ENCODE measurements at regions not wholly inside any gene's neighbourhood (a gene's known extent, or its start where the extent isn't known, plus 50 kb on each side); places are given as distances from the start of the nearest gene placed in this dataset.
"Not testable (repeated sequence)": the region's sequence is repeated elsewhere in the genome, so short reads cannot be mapped to it uniquely, and the experiment has no call there.

DNA sequence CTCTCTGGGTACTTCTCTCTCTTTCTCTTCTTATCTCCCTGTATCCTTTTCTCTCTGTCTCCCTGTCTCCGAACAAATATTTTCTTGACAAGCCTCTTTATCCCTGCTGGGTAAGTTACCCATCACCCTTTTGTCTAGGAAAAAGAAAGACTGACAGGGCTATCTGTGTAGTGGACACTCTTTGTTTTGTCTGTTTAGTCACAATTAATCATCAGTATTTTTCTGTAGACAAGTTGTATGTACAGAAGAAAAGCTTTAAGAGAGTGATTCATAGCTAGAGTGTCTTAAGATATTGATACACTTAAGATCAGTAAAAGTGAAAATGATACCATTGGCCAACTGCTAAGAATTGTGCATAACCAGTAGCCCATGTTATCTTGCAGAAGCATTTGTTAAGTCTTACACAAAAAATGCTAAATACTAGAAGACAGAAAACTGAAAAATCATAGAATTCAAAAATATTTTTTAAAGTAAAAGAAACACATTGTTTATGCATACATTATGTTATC lies 1043.8 kb upstream of the EDIL3 start:
- no peak for DNase-seq

DNA sequence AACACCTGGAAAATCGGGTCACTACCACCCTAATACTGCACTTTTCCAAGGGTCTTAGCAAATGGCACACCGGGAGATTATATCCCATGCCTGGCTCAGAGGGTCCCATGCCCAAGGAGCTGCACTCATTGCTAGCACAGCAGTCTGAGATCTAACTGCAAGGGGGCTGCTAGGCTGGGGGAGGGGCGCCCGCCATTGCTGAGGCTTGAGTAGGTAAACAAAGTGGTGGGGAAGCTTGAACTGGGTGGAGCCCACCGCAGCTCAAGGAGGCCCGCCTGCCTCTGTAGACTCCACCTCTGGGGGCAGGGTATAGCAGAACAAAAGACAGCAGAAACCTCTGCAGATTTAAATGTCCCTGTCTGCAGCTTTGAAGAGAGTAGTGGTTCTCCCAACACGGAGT lies 1047.0 kb upstream of the EDIL3 start:
- not testable (repeated sequence) for DNase-seq

DNA sequence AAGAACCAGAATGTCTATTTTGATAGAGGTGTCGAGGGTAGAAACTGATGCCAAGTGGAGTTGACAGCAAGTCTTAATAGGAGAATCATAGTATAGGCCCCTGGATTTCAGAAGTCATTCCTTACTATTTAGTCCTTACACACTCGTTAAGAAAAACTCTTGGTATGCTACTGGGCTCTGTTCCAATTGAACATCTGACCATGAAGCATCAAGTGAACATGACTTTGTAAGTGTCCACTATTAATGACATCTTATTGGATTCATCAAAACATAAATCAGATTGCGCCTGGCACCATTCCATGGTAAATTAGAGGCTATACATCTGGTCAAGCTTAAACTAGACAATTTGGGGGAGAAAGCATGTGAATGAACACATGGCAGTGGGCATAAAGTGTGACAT lies 1056.5 kb upstream of the EDIL3 start:
- no peak for DNase-seq

DNA sequence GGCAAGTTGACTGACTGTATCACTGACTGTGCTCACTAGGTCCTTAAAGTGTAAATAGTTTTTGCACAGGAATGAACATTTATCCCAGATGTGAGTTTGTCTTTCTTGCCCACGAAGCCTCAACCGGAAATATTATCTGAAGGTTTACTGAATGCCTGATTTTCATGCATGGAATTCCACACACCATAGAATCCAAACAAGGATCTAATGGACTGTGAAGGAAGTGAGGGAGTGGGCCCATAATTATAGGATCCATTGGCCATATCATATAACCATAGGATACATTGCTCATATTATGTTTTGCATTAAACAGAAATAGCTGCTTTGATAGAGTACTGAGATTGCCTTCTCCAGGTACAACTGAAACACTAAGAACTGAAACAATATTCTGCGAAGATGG lies 1057.2 kb upstream of the EDIL3 start:
- no peak for DNase-seq

DNA sequence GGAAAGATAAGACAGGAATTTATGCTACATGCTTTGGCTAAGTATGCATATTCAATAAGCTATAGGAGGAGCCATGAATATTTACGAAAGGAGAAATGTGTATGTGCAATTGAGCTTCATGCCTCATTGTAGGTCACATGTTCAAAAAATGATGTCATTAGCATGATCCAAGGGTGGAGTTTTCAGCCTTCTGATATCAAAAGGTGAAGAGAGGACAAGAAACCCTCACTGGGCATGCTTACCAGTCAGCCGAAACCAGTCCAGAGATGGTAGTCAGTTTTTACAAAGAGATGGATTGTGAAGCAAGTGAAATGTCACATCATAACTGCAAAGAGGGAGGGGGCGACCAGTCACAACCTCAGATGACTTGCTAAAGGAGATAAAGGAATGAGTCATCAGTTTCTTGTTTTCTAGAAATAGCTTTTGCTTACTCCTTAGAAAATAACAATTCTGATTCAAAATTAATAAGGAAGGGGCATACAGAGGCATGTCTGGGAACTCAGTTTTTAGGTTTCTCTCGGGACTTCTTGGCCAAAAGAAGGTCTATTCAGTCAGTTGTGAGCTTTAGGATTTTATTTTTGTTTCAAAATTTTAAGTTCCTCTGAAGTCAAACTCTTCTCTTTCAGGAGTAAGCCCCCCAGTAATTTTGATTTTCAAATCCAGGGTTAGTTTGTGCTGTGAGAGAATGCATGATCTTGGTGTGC lies 1067.8 kb upstream of the EDIL3 start:
- no peak for DNase-seq

DNA sequence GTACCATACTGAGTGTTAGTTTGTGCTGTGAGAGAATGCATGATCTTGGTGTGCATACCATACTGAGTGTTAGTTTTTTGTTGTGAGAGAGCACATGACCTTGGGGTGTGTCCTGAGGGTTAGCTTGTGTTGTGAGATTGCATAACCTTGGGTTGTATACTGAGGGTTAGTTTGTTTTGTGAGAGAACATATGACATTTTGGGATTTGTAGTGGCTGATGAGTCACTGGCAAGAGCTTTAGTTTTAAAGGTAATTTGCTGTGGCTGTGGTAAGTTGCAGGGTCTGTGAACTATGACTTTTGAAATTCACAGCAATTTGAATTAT lies 1068.3 kb upstream of the EDIL3 start:
- no peak for DNase-seq

DNA sequence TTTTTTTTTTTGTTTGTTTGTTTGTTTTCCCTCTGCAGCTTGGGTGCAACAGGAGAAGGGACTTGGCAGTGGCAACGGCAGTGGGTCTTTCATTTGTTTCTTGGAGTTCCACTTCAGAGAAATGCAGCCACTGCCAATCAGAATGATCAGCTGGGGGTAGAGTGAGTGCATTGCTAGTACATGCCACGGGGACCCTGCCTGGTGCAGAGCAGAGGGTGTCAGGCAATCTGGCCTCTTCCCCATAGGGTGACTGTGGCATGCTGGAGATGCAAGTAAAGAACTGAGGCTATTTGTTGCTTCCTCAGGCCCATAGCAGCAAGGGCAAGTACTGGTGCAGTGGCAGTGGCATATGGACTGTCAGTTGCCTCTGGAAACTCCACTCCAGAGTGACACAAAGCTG lies 1073.6 kb upstream of the EDIL3 start:
- DNase-seq, result no peak

DNA sequence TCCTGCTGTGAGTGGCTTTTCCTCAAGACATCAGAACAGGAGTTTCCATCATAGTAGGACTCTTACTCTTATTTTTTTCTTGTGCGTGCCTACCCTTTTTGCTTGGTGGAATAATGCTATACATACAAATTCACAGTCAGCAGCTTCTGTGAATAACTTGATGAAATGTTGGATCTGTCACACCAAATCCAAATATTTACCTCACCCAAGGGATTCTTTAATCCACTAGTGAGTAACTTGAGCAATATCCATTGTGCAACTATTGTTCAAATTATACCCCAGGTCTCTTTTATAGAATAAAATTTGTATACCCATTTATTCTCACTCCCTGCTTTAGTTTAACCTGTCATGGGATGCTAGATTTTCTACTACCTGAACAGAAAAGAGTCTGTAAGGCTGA lies 1078.3 kb upstream of the EDIL3 start:
- no peak for DNase-seq

DNA sequence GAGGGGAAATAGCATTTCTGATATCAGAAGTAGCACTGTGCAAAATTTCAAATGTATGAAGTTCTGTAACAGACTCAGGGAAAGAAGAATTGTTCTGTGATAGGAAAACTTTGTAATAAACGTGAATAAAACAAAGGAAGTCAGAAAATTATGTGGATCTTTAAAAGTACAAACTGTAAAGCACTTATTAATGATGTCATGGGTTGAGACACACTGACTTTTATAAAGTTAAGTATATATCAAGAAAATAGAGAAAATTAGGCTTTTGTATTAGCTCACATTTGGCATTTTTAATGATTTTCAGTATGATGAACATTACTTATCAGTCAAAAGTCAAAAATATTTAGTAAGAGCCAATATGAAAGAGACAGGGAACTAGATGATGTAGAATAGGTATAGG lies 1081.7 kb upstream of the EDIL3 start:
- no peak for DNase-seq

DNA sequence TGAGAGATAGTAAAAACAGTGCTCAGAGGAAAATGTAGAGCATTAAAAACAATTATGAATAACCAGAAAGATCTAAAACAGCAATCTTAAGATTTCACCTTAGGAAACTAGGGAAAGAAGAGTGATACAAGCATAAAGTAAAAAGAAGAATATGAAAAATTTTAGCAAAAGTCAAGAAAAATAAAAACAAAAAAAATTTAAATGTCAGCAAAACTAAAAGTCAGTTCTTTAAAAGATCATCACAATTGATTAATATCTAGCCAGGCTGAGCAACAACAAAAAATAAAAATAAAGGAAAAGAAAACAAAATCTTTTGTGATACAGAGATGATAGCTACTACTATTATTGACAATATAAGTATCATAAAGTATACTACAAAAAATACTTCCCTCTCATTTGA lies 1088.1 kb upstream of the EDIL3 start:
- DNase-seq, result no peak

DNA sequence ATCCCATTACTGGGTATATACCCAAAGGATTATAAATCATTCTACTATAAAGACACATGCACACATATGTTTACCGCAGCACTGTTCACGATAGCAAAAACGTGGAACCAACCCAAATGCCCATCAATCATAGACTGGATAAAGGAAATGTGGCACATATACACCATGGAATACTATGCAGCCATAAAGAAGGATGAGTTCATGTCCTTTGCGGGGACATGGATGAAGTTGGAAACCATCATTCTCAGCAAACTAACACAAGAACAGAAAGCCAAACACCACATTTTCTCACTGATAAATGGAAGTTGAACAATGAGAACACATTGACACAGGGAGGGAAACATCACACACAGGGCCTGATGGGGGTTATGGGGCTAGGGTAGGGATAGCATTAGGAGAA lies 1090.5 kb upstream of the EDIL3 start:
- DNase-seq, result not testable (repeated sequence)

DNA sequence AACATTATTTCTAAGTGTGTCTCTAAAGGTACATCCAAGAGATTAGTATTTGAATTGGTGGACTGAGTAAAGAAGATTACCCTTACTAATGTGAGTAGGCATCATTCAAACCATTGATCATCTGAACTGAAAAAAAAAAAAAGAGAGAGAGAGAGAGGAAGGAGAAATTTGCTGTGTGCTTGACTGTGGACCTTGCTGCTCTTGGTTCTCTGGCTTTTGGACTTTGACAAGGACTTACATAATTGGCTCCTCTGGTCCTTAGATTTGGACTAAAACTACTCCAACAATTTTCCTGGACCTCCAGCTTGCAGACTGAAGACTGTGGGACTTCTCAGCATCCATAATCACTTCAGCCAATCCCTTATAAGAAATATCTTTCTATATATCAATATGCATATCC lies 1091.9 kb upstream of the EDIL3 start:
- no peak for DNase-seq

DNA sequence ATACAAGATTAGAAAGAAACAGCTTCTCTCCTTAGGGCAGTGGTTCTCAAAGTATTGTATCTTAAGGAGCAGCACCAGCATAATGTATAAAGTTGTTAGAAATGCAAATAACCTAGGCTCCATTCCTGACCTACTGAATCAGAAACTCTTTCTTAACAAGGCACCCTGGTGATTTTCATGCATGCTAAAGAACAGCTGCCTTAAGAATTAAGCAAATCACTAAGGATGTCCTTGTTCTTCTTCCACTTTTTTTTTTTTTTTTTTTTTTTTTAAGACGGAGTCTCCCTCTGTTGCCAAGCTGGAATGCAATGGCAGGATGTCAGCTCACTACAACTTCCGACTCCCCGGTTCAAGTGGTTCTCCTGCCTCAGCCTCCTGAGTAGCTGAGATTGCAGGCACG lies 1095.2 kb upstream of the EDIL3 start:
- DNase-seq, result no peak

DNA sequence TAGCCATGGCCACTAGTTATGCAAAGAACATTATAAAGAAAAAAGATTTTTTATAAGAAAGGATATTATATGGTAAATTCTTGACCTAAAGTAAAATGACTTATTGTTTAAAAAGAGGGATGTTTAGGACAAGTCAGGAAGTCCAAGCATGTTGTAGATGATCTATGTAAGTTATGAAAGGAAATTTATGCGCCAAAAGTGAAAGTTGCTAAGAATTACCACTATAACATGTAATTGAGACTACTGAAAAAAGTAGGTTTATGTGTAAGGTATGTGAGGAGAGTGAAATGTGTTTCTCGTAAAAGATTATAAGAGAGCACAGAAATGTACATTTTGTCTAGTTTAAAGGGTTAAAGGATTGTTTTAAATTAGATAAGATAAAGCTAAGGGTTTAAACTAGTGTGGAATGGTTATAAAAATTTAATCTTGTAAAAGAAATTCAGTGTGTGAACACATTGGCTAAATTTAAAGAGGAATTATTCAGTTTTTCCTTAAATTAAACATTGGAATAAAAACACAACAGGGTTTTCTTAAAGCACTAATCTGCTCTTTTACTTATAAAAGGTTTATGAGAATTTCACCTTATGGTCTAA lies 1100.4 kb upstream of the EDIL3 start:
- DNase-seq, result no peak

DNA sequence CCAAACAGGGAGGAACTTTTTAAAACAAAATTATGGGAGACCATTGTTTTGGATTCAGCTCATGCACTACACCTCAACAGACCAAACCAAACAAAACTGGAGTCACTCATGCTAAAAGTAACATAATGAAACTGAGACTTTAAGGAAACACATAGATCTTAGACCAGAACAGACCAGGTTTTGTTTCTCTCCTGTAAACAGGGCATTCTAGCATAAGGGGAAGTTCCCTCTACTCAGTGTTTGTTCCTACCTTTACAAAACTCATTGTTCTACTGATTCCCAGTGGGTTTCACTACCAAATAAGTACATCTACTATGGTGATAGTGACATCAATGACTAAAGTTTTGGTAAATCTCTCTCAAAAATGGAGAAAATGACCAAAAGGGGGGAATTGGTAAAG lies 1103.6 kb upstream of the EDIL3 start:
- DNase-seq, result no peak

DNA sequence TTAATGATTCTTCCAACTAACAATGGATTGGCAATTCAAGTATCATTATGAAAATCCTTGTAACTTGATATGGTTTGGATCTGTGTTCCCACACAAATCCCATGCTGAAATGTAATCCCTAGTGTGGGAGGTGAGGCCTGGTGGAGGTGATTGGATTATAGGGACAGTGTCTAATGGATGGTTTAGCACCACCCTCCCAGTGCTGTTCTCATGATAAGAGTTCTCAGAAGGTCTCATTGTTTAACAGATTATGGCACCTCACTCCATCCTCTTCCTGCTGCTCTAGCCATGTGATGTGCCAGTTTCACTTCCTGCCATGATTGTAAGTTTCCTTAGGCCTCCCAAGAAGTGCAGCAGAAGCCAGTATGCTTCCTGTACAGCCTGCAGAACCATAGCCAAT lies 1116.2 kb upstream of the EDIL3 start:
- no peak for DNase-seq

DNA sequence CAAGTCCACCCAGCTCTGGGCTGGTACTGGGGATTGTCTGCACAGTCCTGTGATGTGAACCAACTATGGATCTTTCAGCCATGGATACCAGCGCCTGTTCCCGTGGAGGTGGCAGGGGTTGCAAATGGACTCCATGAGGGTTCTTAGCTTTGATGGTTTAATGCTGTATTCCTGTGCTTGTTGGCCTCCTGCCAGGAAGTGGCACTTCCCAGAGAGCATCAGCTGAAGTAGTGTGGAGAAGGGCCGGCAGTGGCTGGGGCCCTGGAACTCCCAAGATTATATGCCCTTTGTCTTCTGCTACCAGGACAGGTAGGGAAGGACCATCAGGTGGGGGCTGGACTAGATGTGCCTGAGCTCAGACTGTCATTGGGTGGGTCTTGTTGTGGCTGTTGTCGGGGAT lies 1104.8 kb upstream of the COX7C start:
- no peak for DNase-seq

DNA sequence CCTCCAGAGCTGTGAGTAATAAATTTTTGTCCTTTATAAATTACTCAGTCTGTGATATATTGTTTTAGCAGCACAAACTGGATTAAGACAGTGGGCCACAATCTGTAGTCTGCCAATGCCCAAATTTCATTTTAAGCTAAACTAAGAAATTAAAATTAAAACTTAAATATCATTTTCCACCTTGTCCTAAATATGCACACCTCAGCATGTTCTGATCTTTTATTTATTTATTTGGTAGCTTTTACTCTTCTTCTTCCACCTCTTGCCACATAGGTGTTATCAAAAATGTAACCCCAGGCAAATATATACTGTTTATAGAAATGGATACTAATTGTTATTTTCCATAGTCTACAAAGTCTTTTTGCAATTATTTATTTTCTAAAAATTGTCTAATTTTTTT lies 1102.2 kb upstream of the COX7C start:
- no peak for DNase-seq

DNA sequence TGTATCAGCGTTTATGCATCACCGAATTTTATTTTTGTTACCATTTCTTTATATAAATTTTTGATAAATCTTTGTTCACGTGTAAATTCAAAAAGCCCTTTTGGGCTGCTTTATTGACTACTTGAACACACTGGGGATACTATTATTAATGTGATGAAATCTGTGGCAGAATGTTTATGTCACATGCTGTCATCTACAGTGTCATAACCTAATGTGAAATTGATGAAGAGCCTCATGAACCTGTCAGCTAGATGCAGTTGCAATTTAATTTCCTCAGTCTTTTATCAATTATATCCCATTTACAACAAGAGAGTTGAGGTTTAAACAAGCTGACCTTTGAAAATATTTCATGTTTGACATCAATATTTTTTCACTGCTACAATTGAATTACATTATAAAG lies 1100.4 kb upstream of the COX7C start:
- no peak for DNase-seq

DNA sequence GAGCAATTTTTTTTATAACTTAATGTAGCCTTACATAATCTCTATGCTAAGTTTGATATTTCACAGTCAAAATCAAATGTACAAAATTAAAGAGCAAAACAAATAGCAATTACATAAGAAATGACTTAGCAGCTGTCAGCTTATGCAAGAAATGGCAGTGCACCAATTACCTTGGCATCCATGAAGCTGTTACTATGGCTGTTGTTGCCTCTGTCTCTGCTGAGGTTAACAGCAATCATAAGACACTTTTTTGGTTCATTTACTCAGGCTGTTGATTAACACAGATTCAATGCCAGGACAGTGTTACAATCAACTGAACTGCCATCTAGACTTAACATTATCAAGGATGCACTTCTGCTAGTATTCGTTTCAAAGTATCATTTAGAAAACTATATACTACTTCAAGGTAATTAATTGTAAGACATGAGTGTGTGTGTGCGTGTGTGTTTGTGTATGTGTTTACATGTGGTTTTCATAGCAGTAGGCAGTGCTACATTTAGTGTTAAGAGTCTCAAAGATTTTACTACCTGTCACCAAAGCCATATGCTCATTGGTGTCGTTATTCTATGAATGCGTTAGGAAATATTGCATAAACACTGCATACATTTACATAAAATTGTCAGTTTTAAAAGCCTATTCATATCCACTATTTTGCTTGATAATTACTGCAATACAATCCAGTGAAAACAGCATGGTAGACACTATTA lies 1084.2 kb upstream of the COX7C start:
- no peak for DNase-seq

DNA sequence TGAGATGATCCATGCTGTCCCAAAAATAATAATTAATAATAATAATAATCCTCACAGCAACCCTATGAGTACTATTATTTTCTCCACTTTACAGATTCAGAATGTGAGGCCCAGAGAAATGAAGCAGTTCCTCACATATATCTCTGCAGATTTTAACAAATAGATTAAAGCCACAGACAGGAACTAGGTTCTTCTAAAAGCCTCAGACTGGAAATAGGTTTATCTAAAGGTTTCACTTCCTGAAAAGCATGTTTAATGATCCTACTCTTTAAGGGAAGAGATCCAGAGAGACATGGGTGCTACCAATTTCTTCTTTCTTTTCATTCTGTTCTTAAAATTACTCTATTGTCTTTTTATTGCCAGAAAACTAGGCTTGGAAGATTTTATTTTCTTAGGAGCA lies 1079.4 kb upstream of the COX7C start:
- no peak for DNase-seq

DNA sequence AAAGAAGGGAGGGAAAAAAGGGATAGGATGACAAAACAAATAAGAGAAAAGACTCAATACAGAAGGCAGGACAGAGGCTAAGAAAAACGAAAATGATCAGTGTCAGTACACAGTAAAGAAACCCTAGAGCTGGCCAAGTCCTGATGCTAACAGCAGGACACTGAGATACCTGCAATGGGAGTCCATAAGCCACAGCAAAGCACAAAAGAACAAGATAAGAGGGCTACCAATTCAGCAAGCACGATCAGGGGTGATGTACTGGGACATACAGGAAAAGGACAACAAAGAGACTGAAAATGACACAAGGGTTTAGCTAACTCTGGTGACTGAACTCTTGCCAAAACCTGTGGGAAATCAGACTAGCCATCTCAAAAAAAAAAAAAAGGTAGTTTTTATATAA lies 1072.6 kb upstream of the COX7C start:
- no peak for DNase-seq

DNA sequence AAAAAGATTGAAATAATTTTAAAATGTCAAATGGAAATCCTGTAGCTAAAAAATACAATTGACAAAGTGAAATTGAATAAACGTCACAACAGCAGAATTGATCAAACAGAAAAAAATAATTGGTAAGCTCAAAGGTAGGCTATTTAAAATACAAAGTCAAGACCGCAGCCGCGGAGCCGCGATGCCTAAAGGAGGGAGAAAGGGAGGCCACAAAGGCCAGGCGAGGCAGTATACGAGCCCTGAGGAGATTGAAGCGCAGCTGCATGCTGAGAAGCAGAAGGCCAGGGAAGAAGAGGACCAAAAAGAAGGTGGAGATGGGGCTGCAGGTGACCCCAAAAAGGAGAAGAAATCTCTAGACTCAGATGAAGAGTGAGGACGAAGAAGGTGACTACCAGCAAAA lies 1068.5 kb upstream of the COX7C start:
- DNase-seq, result no peak

DNA sequence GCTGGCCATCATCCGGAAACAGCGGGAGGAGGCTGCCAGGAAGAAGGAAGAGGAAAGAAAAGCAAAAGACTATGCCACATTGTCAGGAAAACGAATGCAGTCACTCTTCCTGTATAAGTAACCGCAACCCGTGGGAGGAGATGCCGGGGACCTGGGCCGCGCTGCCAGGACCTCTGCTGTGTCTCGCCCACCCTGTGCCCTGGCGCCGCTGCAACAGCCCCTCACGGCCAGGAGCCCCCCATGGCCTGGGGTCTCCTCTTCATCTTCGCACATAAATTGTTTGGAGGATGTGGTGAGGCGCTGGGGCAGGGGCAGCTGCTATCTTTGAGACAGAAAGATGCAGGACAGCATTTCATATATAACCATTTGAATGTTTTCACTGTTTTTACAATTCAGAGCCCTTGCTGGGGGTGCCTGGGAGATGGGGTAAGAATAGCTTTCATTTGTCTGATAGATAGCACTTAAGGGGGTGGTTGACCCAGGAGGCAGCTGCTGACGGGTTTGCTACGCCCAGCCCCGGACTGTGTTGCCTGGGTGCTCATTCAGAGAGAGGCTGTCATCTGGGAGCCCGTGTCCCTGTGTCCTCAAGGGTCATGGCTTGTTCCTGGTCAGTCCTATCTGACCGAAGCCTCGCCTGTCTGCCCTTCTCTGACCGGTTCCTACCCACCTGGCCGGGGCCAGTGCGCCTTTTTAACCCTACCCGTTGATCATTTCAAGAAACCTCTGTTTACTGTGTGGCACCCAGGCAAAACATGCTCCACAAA lies 1067.7 kb upstream of the COX7C start:
- no peak for DNase-seq

Measured in CD4-positive, alpha-beta T cell treated with Interferon alpha-2 for 1 hour (primary cell).